ENCODE measurements at regions not wholly inside any gene's neighbourhood (a gene's known extent, or its start where the extent isn't known, plus 50 kb on each side); places are given as distances from the start of the nearest gene placed in this dataset.
A peak's percentile ranks its signal among the peaks of the same experiment; 100 is the strongest.

GRCh38 chr18:30288662-30289414 is 753.7 kb downstream of the DSC3 start:
- no peak for DNase-seq

DNA sequence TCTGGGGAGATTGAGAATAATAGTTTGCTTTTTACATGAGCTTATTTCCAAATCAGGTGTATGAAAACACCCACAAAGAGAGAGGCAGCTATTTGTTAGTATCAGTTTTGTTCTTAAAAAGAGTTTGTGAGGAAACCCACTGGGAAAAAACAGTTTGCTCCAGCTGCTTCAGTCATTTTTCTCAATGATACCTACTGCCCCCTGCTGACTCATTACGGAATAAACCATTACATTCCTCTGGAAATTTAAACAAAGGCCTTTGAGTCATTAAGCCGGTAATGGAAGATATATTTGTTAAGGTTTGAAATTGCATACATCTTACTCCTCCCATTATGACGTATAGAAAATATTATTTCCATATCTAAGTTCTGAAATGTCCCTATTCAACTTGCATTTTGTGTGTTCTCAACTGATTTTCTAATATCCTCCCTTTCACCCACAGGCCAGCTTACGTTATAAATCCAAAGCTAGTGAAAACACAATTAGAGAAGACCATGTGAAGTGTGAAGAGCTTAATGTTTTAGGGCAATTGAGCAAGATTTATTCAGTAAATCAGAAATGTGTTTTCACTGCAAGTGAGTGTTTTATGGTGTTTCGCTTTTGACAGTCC is 761.6 kb downstream of the DSC3 start:
- peak; percentile 44 for DNase-seq

DNA sequence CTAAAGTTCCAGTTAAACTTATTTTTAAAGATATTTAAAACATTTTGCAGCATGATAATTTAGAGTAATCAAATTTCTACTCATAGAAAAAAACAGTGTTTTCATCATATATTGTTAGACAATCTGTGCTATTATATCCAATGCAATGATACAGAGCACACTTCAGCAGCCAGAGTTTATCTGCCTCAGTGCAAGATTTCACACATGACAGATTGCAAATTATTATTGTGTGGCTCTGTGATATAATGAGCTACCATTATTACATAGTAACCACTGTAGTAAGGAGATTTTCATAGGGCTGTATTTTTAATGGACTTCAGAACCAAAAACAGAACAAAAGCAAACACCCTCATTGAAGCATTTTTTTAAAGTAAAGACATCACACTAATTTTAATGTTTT is 762.4 kb downstream of the DSC3 start:
- peak; percentile 2 for DNase-seq

DNA sequence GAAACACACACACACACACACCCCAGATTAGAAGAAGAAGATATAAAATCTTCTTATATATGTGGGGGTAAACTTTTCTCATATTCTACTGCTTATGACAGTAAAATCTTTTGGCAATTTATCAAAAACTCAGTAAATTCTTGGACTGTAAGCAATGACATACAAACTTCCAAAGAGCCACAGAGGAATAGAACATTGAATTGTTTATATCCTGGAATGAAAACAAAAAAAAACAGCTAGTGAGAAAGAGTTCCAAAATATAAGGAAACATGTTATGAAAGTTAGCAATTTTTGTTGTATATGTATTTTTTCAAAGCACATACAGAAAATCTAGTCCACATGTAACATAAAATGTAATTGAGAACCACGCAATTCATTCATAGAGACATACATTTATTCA is 764.9 kb downstream of the DSC3 start:
- DNase-seq: no peak

DNA sequence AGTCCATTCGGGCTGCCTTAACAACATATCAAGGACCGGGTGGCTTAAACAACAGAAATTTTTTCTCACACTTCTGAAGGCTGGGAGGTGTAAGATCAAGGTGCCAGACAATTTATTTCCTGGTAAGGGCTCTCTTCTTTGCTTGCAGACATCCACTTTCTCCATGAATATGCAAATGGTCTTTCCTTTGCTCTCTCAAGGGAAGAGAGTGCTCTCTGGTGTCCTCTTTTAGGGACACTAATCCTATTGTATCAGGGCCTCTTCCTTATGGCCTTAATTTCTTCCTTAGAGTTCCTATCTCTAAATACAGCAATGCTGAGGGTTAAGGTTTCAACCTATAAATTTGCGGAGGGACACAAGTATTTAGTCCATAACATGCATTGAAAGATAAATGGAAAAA is 770.8 kb downstream of the DSC3 start:
- no peak for DNase-seq

DNA sequence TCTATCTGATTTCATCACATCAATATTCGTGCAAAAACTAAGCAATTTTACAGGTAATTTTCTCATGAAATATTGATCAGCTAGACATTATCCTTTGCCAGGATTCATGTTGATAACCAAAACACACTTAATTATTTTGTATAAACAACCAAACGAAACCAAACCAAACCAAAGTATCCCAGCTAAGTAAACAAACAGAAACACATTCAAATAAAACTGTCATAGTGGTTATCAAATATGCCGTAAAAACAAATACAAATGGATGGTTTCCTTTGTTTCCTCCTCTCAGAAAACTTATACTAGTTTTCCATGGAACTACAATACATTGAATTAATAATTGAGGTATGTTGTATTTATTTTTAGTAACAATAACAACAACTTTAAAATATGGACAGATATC is 777.4 kb downstream of the DSC3 start:
- no peak for DNase-seq

- no peak for DNase-seq
These were observed 788.2 kb downstream of the DSC3 start for GRCh38 chr18:30254331-30254730.

GRCh38 chr18:30248056-30248455 is 794.5 kb downstream of the DSC3 start:
- peak; percentile 4 for DNase-seq

DNA sequence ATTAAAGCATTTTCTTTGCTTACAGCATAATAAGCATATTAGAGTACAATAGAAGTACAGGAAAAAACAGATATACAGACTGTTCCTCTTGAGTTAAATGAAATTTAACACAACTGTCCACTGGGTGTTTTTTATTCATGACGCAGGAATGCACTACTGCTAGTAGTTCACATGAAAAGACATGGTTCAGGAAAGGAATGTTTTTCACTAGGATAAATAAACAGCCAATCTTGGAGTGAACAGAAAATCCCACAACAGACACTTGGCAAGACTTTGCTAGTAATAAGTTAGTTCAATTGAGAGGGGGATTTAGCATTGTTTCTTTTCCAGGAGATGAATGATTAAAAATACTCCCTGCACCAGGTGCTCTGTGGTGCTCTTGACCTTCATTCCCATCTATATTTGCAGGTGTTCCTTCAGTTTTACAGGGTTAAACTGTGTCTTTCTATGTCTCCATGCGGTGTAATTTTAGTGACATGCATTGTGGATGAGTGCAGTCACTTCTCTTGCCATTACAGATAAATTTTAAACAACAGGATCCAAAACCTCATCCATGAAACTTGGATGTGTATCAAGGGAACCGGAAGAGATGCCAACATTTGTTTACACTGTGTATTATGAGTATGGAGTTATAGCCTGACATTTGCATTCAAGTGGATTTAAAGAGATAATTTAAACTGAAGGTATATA is 796.6 kb downstream of the DSC3 start:
- DNase-seq: no peak

DNA sequence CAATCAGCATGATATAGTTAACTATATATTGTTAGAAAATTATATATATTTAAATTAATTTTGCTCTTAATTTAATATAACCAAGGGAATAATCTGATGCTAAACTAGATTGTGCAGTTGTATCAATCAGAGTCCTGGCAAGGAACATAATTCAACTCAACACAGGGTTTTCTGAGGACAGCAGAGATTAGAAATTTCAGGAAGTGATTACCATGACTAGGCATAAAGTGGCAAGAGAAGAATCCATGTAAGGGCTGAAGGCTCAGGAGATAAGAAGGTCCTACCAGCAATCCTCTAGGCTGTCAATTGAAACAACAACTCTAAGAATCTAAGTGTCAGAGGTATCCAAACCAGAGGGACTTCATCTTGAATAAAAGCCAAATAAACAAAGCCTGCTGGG is 807.8 kb downstream of the DSC3 start:
- no peak for DNase-seq

GRCh38 chr18:30211112-30211511 is 831.4 kb downstream of the DSC3 start:
- DNase-seq: no peak

DNA sequence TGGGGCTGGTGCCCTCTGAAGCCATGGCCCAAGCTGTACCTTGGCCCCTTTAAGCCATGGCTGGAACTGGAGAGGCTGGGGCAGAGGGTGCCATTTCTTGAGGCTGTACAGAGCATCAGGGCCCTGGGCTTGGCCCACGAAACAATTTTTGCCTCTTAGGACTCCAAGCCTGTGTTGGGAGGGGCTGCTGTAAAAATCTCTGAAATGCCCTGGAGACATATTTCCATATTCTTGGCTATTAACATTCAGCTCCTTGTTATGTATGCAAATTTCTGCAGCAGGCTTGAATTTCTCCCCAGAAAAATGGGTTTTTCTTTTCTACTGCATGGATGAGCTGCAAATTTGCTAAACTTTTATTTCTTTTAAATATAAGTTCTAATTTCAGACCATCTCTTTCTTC is 834.0 kb downstream of the DSC3 start:
- no peak for DNase-seq

DNA sequence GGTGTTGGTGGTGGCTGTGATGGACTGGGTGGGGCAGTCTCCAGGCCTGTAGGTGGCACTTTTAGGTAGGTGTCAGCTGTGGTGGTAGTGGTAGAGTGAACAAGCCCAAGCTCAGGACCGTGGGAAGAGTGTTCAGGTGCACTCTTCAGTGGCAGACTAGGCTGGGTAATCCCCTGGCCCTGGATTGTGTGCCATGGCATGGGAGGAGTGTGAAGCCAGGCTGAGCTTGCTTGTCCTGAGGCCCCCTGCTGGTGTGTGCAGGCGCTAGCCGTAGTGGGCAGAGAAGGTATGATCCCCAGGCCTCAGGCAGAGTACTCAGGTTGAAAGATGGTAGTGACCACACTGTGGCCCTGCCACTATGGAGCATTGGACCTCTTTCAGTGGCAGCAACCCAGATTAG is 850.3 kb downstream of the DSC3 start:
- DNase-seq: no peak

DNA sequence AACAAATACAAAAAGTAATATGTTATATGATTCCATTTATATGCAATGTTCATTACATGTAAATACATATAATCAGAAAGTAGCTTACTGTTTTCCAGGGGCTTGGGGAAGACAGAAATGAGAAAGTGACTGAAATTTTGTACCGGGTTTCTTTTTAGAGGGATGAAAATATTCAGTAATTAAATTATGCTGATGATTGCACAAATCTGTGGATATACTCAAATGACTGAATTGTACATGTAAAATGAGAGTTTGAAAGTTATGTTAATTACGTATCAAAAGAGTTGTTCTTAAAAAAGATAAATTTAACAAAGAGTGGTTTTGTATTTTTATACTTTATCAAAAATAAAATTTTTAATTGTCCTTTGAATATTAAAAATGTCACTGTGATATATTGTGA is 856.3 kb downstream of the DSC3 start:
- DNase-seq: no peak

DNA sequence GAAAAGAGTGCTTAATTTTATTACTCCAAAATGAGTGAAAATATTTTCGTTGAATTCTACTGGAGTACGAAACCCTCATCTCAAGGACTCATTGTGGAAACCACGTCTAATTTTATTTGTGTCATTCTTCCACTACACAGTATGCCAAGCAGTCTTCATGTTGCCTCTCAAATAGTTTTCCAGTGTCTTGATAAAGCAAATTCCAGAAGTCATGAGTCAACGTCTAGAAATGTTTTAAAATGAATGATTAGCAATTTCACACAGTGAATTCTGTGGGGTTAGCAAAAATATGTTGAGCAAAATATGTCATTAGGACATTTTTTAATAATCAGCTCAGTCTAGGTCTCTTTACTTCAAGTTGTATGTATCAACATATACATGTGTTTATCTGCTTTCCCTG is 865.5 kb downstream of the DSC3 start:
- no peak for DNase-seq

- no peak for DNase-seq
These were observed 866.8 kb downstream of the DSC3 start for GRCh38 chr18:30175621-30176225.

- no peak for DNase-seq
These were observed 867.4 kb downstream of the DSC3 start for GRCh38 chr18:30175061-30175574.

- no peak for DNase-seq
These were observed 879.0 kb downstream of the DSC3 start for GRCh38 chr18:30163573-30163972.

GRCh38 chr18:30160124-30160523 is 882.4 kb downstream of the DSC3 start:
- DNase-seq: no peak

GRCh38 chr18:30150586-30151250 is 891.8 kb downstream of the DSC3 start:
- no peak for DNase-seq

- DNase-seq: no peak
These were observed 893.0 kb downstream of the DSC3 start for GRCh38 chr18:30149585-30149984.

GRCh38 chr18:30142870-30143269 is 899.7 kb downstream of the DSC3 start:
- DNase-seq: no peak

DNA sequence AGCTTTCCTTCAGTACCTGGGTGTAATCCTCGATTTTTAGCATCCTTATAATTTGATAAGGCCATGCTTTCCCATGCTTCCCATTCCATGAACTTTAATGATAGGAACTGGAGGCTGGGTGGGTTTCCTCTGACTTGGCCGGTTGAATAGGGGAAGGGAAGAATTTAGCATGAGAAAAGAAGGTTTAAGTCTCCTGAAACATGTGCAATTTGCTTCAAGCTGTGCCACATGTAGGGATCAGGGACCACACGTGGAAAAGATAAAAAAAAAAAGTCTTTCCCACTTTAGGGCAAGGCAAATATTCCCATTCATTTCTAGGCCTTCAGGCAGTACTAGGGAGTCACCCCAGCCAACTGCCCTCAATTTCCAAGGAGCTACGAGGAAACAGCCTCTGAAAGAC is 900.3 kb downstream of the DSC3 start:
- no peak for DNase-seq
